Thyroid gland (tissue), 4 donors: ENCODE measurements at regions not wholly inside any gene's neighbourhood (a gene's known extent, or its start where the extent isn't known, plus 50 kb on each side); places are given as distances from the start of the nearest gene placed in this dataset.

Experiments used
- POLR2A ChIP-seq, 2 donors: fragments of 450-650 bp; IDR thresholded peaks; one replicate each; pipeline ENCODE4 v1.6.1; 2017; ENCODE audit warnings: antibody characterized with exemption in 2 of 2, mild to moderate bottlenecking in 2 of 2, moderate library complexity in 1 of 2
- TF ChIP-seq, protein P1 (sequence below), 6 experiments: fragments of 200-600 bp in 3 of 6; fragments of 450-650 bp in 3 of 6; sonication (generic) in 3 of 6; IDR thresholded peaks; one replicate each; pipeline ENCODE4 v1.5.1; 2016 to 2019; ENCODE audit warnings: antibody characterized with exemption in 6 of 6, mild to moderate bottlenecking in 2 of 6, inconsistent platforms in 1 of 6, moderate library complexity in 1 of 6

DNA sequence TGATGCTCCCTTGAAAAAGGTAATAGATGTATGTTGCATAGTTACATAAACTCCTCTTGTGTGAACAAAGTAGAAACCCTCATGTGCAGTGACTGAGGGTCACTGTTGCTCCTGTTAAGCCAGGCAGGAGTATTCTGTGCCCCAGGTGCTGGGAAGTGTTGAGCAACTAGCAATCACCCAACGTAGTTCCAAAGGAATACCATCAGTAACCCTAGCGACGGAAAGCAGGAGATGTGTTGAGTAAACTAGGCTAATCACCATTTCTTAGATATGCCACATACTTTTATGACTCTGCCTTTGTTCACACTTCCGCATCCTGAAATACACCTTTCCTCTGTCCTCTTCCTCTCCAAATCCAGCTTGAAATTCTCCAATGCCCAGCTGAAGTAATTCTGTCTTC is 50.9 kb upstream of the TAB3 start:
- TF ChIP-seq, protein P1, sequence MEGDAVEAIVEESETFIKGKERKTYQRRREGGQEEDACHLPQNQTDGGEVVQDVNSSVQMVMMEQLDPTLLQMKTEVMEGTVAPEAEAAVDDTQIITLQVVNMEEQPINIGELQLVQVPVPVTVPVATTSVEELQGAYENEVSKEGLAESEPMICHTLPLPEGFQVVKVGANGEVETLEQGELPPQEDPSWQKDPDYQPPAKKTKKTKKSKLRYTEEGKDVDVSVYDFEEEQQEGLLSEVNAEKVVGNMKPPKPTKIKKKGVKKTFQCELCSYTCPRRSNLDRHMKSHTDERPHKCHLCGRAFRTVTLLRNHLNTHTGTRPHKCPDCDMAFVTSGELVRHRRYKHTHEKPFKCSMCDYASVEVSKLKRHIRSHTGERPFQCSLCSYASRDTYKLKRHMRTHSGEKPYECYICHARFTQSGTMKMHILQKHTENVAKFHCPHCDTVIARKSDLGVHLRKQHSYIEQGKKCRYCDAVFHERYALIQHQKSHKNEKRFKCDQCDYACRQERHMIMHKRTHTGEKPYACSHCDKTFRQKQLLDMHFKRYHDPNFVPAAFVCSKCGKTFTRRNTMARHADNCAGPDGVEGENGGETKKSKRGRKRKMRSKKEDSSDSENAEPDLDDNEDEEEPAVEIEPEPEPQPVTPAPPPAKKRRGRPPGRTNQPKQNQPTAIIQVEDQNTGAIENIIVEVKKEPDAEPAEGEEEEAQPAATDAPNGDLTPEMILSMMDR (IDR thresholded peaks at IDR 0.05) = no peak
- TF ChIP-seq POLR2A (IDR thresholded peaks at IDR 0.05) = no peak
